ENCODE measurements at regions not wholly inside any gene's neighbourhood (a gene's known extent, or its start where the extent isn't known, plus 50 kb on each side); places are given as distances from the start of the nearest gene placed in this dataset.

DNA sequence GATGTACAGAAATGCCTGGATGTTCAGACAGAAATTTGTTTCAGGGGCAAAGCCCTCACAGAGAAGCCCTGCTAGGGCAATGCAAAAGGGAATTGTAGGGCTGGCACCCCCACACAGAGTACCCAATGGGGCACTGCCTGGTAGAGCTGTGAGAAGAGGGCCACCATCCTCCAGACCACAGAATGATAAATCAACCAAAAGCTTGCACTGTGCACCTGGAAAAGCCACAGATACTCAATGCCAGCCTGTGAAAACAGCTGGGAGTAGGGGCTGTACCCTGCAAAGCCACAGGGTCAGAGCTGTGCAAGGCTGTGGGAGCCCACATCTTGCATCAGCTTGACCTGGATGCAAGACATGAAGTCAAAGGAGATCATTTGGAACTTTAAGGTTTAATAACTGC lies 477.9 kb upstream of the NECTIN3 start:
- ChIA-PET POLR2A (ENCODE audit: low non-redundant PET) (no interaction called here), CTCF (no interaction called here)
- Histone ChIP-seq H3K4me1 (ENCODE audit: insufficient read depth, low read length, poor library complexity, severe bottlenecking) (no peaks in the 10 kb centered on the region), H3K4me3 (ENCODE audit: low read depth, low read length, poor library complexity, severe bottlenecking) (no peak overlapping the region), H3K27ac (ENCODE audit: low read depth, low read length, poor library complexity, severe bottlenecking) (no peak overlapping the region), H3K9me3 (ENCODE audit: low read depth, low read length, poor library complexity, severe bottlenecking) (no peaks in the 10 kb centered on the region), H3K27me3 (replicated peaks; ENCODE audit: insufficient read depth, low read depth, low read length, poor library complexity) (no peaks in the 10 kb centered on the region), H3K36me3 (ENCODE audit: insufficient read depth, low read length, poor library complexity, severe bottlenecking) (no peaks in the 10 kb centered on the region)
- intact Hi-C loops (cut with micrococcal nuclease; ENCODE audit: unreplicated experiment): no loop called here
- TF ChIP-seq EZH2 (IDR thresholded peaks at IDR 0.05; ENCODE audit: borderline replicate concordance, low read depth, low read length, poor library complexity, severe bottlenecking): no peak
- TF ChIP-seq, protein P1, sequence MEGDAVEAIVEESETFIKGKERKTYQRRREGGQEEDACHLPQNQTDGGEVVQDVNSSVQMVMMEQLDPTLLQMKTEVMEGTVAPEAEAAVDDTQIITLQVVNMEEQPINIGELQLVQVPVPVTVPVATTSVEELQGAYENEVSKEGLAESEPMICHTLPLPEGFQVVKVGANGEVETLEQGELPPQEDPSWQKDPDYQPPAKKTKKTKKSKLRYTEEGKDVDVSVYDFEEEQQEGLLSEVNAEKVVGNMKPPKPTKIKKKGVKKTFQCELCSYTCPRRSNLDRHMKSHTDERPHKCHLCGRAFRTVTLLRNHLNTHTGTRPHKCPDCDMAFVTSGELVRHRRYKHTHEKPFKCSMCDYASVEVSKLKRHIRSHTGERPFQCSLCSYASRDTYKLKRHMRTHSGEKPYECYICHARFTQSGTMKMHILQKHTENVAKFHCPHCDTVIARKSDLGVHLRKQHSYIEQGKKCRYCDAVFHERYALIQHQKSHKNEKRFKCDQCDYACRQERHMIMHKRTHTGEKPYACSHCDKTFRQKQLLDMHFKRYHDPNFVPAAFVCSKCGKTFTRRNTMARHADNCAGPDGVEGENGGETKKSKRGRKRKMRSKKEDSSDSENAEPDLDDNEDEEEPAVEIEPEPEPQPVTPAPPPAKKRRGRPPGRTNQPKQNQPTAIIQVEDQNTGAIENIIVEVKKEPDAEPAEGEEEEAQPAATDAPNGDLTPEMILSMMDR (conservative IDR thresholded peaks at IDR 0.05; ENCODE audit: low read depth, low read length): no peak
- no peak for DNase-seq (ENCODE audit: low spot score)
- BruUV-seq (replicated peaks): no TSS peak

DNA sequence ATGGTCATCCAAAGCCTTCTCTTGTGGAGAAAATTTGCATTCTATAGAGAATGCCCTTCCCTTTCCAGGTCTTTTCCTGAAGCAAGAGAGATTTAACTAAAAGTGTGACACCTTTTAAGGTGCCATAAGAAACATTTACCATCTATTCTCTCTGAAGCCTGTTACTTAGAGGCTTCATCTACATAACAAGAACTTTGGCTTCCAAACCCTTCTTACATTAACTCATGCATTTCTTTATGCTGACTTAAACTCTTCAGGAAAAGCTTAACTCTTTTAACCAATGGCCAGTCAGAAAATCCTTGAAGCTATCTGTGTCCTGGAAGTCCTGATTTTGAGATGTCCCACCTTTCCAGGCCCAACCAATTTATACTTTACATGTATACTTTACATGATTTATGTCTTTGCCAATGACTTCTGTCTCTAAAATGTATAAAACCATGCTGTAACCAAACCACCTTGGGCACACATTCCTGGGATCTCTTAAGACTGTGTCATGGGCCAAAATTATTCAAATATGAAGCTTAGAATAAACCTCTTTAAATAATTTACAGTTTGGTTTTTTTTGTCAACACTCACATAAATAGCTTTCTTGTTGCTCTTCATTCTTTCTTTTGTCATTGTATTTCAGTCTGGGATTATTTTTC lies 472.6 kb upstream of the NECTIN3 start:
- H3K4me1 ChIP-seq (ENCODE audit: insufficient read depth, low read length, poor library complexity, severe bottlenecking): no peaks in the 10 kb centered on the region
- no peak for DNase-seq (ENCODE audit: low spot score)
- intact Hi-C loops (cut with micrococcal nuclease; ENCODE audit: unreplicated experiment): no loop called here
- TF ChIP-seq, protein P1 (conservative IDR thresholded peaks at IDR 0.05; ENCODE audit: low read depth, low read length): no peak
- TF ChIP-seq EZH2 (IDR thresholded peaks at IDR 0.05; ENCODE audit: borderline replicate concordance, low read depth, low read length, poor library complexity, severe bottlenecking): no peak
- BruUV-seq (replicated peaks): no TSS peak
- CTCF ChIA-PET: no interaction called here
- no peaks in the 10 kb centered on the region for H3K27me3 ChIP-seq (replicated peaks; ENCODE audit: insufficient read depth, low read depth, low read length, poor library complexity)
- no peak overlapping the region for H3K27ac ChIP-seq (ENCODE audit: low read depth, low read length, poor library complexity, severe bottlenecking)
- POLR2A ChIA-PET (ENCODE audit: low non-redundant PET): no interaction called here
- H3K36me3 ChIP-seq (ENCODE audit: insufficient read depth, low read length, poor library complexity, severe bottlenecking): no peaks in the 10 kb centered on the region
- H3K9me3 ChIP-seq (ENCODE audit: low read depth, low read length, poor library complexity, severe bottlenecking): no peaks in the 10 kb centered on the region
- H3K4me3 ChIP-seq (ENCODE audit: low read depth, low read length, poor library complexity, severe bottlenecking): no peak overlapping the region

DNA sequence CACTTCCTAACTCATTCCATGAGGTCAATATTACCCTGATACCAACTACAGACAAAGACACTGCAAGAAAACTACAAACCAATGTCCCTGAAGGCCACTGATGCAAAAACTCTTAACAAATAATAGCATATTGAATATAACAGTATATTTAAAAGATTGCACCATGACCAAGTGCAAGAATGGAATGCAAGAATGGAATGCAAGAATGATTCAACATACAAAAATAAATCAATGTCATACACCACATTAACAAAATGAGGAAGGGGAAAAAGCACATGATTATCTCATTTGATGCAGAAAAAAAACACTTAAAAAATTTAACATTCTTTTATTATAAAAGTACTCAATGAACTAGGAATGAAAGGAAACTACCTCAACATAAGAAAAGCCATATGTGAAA lies 463.1 kb upstream of the NECTIN3 start:
- TF ChIP-seq EZH2 (IDR thresholded peaks at IDR 0.05; ENCODE audit: borderline replicate concordance, low read depth, low read length, poor library complexity, severe bottlenecking): no peak
- TF ChIP-seq, protein P1 (conservative IDR thresholded peaks at IDR 0.05; ENCODE audit: low read depth, low read length): no peak
- no TSS peak for BruUV-seq (replicated peaks)
- intact Hi-C loops (cut with micrococcal nuclease; ENCODE audit: unreplicated experiment): no loop called here

More for the DNA sequence above, 463.1 kb upstream of the NECTIN3 start:
- POLR2A ChIA-PET (ENCODE audit: low non-redundant PET): no interaction called here
- Histone ChIP-seq H3K27me3 (replicated peaks; ENCODE audit: insufficient read depth, low read depth, low read length, poor library complexity) (no peaks in the 10 kb centered on the region), H3K9me3 (ENCODE audit: low read depth, low read length, poor library complexity, severe bottlenecking) (no peaks in the 10 kb centered on the region), H3K4me3 (ENCODE audit: low read depth, low read length, poor library complexity, severe bottlenecking) (no peak overlapping the region), H3K4me1 (ENCODE audit: insufficient read depth, low read length, poor library complexity, severe bottlenecking) (no peaks in the 10 kb centered on the region), H3K36me3 (ENCODE audit: insufficient read depth, low read length, poor library complexity, severe bottlenecking) (no peaks in the 10 kb centered on the region), H3K27ac (ENCODE audit: low read depth, low read length, poor library complexity, severe bottlenecking) (no peak overlapping the region)
- CTCF ChIA-PET: no interaction called here
- no peak for DNase-seq (ENCODE audit: low spot score)

All from A673 (cell line).